ENCODE measurements at regions not wholly inside any gene's neighbourhood (a gene's known extent, or its start where the extent isn't known, plus 50 kb on each side); places are given as distances from the start of the nearest gene placed in this dataset.

- TF ChIP-seq CTCF (conservative IDR thresholded peaks at IDR 0.05; ENCODE audit: low read length) (no peak), EZH2phosphoT487 (IDR thresholded peaks at IDR 0.05; ENCODE audit: borderline replicate concordance, low read depth, low read length) (no peak)
These were observed 65.5 kb downstream of the VIP start for GRCh38 chr6:152816055-152816454.
